ENCODE measurements at regions not wholly inside any gene's neighbourhood (a gene's known extent, or its start where the extent isn't known, plus 50 kb on each side); places are given as distances from the start of the nearest gene placed in this dataset.

DNA sequence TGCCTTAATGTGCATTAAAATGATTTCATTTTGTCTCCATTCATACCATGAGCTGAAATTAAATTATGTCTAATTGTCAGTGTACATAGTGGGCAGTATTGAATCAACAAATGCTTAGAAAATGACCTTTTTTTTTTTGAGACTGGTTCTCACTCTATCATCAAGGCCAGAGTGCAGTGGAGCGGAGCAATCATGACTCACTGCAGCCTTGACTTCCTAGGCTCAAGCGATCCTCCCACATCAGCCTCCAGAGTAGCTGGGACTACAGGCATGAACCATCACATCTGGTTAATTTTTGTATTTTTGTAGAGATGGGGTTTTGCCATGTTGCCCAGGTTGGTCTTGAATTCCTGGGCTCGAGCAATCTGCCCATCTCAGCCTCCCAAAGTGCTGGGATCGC, 117.0 kb upstream of the BLID start:
- TF ChIP-seq, protein P1, sequence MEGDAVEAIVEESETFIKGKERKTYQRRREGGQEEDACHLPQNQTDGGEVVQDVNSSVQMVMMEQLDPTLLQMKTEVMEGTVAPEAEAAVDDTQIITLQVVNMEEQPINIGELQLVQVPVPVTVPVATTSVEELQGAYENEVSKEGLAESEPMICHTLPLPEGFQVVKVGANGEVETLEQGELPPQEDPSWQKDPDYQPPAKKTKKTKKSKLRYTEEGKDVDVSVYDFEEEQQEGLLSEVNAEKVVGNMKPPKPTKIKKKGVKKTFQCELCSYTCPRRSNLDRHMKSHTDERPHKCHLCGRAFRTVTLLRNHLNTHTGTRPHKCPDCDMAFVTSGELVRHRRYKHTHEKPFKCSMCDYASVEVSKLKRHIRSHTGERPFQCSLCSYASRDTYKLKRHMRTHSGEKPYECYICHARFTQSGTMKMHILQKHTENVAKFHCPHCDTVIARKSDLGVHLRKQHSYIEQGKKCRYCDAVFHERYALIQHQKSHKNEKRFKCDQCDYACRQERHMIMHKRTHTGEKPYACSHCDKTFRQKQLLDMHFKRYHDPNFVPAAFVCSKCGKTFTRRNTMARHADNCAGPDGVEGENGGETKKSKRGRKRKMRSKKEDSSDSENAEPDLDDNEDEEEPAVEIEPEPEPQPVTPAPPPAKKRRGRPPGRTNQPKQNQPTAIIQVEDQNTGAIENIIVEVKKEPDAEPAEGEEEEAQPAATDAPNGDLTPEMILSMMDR (IDR thresholded peaks at IDR 0.05), result no peak
- no peak for TF ChIP-seq POLR2A (IDR thresholded peaks at IDR 0.05)

Measured in body of pancreas (tissue), 4 donors.